Keratinocyte (primary cell): ENCODE measurements at regions not wholly inside any gene's neighbourhood (a gene's known extent, or its start where the extent isn't known, plus 50 kb on each side); places are given as distances from the start of the nearest gene placed in this dataset.

ENCODE experiments used
- DNase-seq: peaks from one replicate; pipeline ENCODE4 v3.0.0-alpha.2; 2011; ENCODE audit warnings: low read depth, missing footprints, low spot score
- FAIRE-seq: peaks from 2 replicates; lab custom pipeline; 2011; peaks lifted over from hg19 to GRCh38; lab: Jason Lieb, UNC
- H2AFZ ChIP-seq: 2 replicates; pipeline ENCODE4 v1.6.0; 2012; ENCODE audit warnings: low read length, control low read depth, inconsistent platforms; ENCODE audit not compliant: control insufficient read depth
- H3K27ac ChIP-seq: 2 replicates; pipeline ENCODE4 v1.5.1; 2011; ENCODE audit warnings: low read length; ENCODE audit not compliant: control insufficient read depth, insufficient read depth
- H3K27me3 ChIP-seq: 3 replicates; pipeline ENCODE4 v1.6.0; 2011; ENCODE audit warnings: low read length; ENCODE audit not compliant: control insufficient read depth, insufficient read depth; ENCODE audit errors: extremely low read depth
- H3K36me3 ChIP-seq, 2 experiments: 2 replicates in 1 of 2; 3 replicates in 1 of 2; pipeline ENCODE4 v1.5.1; 2011; ENCODE audit warnings: low read length in 2 of 2, mild to moderate bottlenecking in 1 of 2; ENCODE audit not compliant: control insufficient read depth in 2 of 2, insufficient read depth in 2 of 2; ENCODE audit errors: extremely low read depth in 1 of 2
- H3K4me1 ChIP-seq: 3 replicates; pipeline ENCODE4 v1.5.1; 2011; ENCODE audit warnings: low read length; ENCODE audit not compliant: control insufficient read depth, insufficient read depth; ENCODE audit errors: extremely low read depth
- H3K4me2 ChIP-seq: 3 replicates; pipeline ENCODE4 v1.6.0; 2011; ENCODE audit warnings: low read depth, low read length; ENCODE audit not compliant: control insufficient read depth, insufficient read depth; ENCODE audit errors: extremely low read depth
- H3K4me3 ChIP-seq, 3 experiments: fragments of 200-600 bp in 1 of 3; sonication (generic) in 1 of 3; 2 replicates in 2 of 3; 3 replicates in 1 of 3; pipeline ENCODE4 v1.5.1; 2011 to 2016; ENCODE audit warnings: low read length in 3 of 3, mild to moderate bottlenecking in 3 of 3, control low read depth in 2 of 3, inconsistent platforms in 1 of 3, low read depth in 1 of 3, mixed read lengths in 1 of 3, mixed run types in 1 of 3, moderate library complexity in 1 of 3; ENCODE audit not compliant: control insufficient read depth in 2 of 3, insufficient read depth in 2 of 3; ENCODE audit errors: extremely low read depth in 1 of 3
- H3K79me2 ChIP-seq: 2 replicates; pipeline ENCODE4 v1.6.0; 2012; ENCODE audit warnings: low read length; ENCODE audit not compliant: control insufficient read depth, insufficient read depth
- H3K9ac ChIP-seq: 3 replicates; pipeline ENCODE4 v1.6.0; 2011; ENCODE audit warnings: low read length; ENCODE audit not compliant: control insufficient read depth, insufficient read depth; ENCODE audit errors: extremely low read depth
- H3K9me1 ChIP-seq: 3 replicates; pipeline ENCODE4 v1.6.0; 2011; ENCODE audit warnings: low read length; ENCODE audit not compliant: control insufficient read depth, insufficient read depth; ENCODE audit errors: extremely low read depth
- H3K9me3 ChIP-seq: 2 replicates; pipeline ENCODE4 v1.5.1; 2012; ENCODE audit warnings: low read depth, low read length; ENCODE audit not compliant: control insufficient read depth
- H4K20me1 ChIP-seq: 3 replicates; pipeline ENCODE4 v1.6.0; 2011; ENCODE audit warnings: low read length; ENCODE audit not compliant: control insufficient read depth, insufficient read depth; ENCODE audit errors: extremely low read depth
- EZH2 ChIP-seq: IDR thresholded peaks from one replicate; pipeline ENCODE4 v1.6.1; 2012; ENCODE audit warnings: inconsistent platforms, mild to moderate bottlenecking, low read length, moderate library complexity
- dilution Hi-C: fragments of 300-500 bp; cut with MboI; formaldehyde crosslinking; loops from one replicate; pipeline ENCODE4 v1.7.0; 2020; ENCODE audit warnings: low sequenced_read_pairs; ENCODE audit not compliant: extremely low pct_ligation_motif_present
- TF ChIP-seq, protein P1 (sequence below), 3 experiments: IDR thresholded peaks in 1 of 3; conservative IDR thresholded peaks in 1 of 3; optimal IDR thresholded peaks in 1 of 3; 2 replicates in 2 of 3; 3 replicates in 1 of 3; pipeline versions ENCODE3 to v1.5.1; 2011; ENCODE audit warnings: low read length in 3 of 3, mild to moderate bottlenecking in 3 of 3, moderate library complexity in 2 of 3, control low read depth in 1 of 3, inconsistent platforms in 1 of 3; ENCODE audit not compliant: insufficient read depth in 2 of 3; ENCODE audit errors: extremely low read depth in 1 of 3

DNA sequence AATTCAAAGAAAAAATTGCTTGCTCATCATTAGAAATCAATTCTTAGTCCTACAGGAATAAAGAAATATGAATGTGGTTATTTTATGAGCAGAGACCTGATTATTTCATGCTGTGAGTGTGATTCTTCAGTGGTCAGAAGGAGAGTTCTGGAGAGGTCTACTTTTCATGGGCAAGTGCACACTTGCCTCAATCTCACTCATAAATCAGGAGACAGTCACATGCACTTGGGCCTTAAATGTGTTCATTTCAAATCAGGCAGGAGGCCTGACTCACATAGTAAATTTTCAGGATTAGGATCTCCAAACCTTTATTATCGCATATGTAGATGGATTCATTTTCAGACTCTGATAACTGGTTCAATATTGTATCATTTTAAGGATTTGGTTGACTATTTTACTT is 323.2 kb upstream of the CCNH start:
- no peak for TF ChIP-seq EZH2
- TF ChIP-seq, protein P1, sequence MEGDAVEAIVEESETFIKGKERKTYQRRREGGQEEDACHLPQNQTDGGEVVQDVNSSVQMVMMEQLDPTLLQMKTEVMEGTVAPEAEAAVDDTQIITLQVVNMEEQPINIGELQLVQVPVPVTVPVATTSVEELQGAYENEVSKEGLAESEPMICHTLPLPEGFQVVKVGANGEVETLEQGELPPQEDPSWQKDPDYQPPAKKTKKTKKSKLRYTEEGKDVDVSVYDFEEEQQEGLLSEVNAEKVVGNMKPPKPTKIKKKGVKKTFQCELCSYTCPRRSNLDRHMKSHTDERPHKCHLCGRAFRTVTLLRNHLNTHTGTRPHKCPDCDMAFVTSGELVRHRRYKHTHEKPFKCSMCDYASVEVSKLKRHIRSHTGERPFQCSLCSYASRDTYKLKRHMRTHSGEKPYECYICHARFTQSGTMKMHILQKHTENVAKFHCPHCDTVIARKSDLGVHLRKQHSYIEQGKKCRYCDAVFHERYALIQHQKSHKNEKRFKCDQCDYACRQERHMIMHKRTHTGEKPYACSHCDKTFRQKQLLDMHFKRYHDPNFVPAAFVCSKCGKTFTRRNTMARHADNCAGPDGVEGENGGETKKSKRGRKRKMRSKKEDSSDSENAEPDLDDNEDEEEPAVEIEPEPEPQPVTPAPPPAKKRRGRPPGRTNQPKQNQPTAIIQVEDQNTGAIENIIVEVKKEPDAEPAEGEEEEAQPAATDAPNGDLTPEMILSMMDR (optimal IDR thresholded peaks at IDR 0.05 in 1 of 3, IDR thresholded peaks at IDR 0.05 in 1 of 3, conservative IDR thresholded peaks at IDR 0.05 in 1 of 3; ENCODE audit: extremely low read depth in 1 of 3, insufficient read depth in 2 of 3, low read length in 3 of 3): no peak
- Histone ChIP-seq H3K9me1 (no peaks in the 10 kb centered on the region), H3K79me2 (no peaks in the 10 kb centered on the region), H3K9ac (no peak overlapping the region), H4K20me1 (no peaks in the 10 kb centered on the region), H3K9me3 (no peaks in the 10 kb centered on the region), H3K4me3 (no peak overlapping the region), H3K36me3 (no peaks in the 10 kb centered on the region), H2AFZ (no peak overlapping the region), H3K27ac (no peak overlapping the region), H3K4me1 (peaks cover 3% of the 10 kb centered on the region), H3K4me2 (no peak overlapping the region), H3K27me3 (no peaks in the 10 kb centered on the region)
- FAIRE-seq: no peak
- dilution Hi-C loops: no loop called here
- DNase-seq: no peak

DNA sequence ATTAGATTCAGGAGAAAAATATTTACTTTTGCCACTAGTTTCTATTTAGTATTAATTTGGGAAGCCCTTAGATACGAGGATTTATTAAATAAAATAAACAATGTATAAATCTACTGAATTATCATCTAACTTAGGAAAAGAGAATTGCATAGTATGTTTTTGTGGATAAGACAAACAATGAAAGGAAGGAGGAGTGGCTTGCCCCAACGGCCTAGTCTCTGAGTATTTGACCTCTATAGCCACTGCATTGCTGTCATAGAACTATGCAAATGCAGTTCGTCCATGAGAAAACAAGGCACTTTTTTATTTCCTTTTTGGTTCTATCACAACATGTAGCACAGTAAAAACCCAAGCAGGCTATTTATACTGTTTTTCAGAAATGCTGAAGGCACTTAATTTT is 321.2 kb upstream of the CCNH start:
- no peaks in the 10 kb centered on the region for H3K27me3 ChIP-seq
- H3K4me3 ChIP-seq: no peak overlapping the region
- H4K20me1 ChIP-seq: no peaks in the 10 kb centered on the region
- no peaks in the 10 kb centered on the region for H3K9me3 ChIP-seq
- H3K4me1 ChIP-seq: peaks cover 3% of the 10 kb centered on the region
- H3K27ac ChIP-seq: no peak overlapping the region
- TF ChIP-seq EZH2: no peak
- TF ChIP-seq, protein P1 (optimal IDR thresholded peaks at IDR 0.05 in 1 of 3, IDR thresholded peaks at IDR 0.05 in 1 of 3, conservative IDR thresholded peaks at IDR 0.05 in 1 of 3; ENCODE audit: extremely low read depth in 1 of 3, insufficient read depth in 2 of 3, low read length in 3 of 3): no peak
- no peaks in the 10 kb centered on the region for H3K79me2 ChIP-seq
- DNase-seq (no peak), FAIRE-seq (no peak)
- no peak overlapping the region for H3K4me2 ChIP-seq
- dilution Hi-C loops: no loop called here
- H2AFZ ChIP-seq: no peak overlapping the region
- H3K9ac ChIP-seq: no peak overlapping the region
- no peaks in the 10 kb centered on the region for H3K9me1 ChIP-seq
- no peaks in the 10 kb centered on the region for H3K36me3 ChIP-seq
